SK-N-MC (cell line): ENCODE measurements at regions not wholly inside any gene's neighbourhood (a gene's known extent, or its start where the extent isn't known, plus 50 kb on each side); places are given as distances from the start of the nearest gene placed in this dataset.

Experiments used
- EZH2 ChIP-seq: fragments of 200-600 bp; sonication (generic); IDR thresholded peaks from one replicate; pipeline ENCODE4 v1.6.1; 2017; ENCODE audit warnings: antibody characterized with exemption
- POLR2AphosphoS5 ChIP-seq: IDR thresholded peaks from 2 replicates; pipeline ENCODE4 v1.6.1; 2012; ENCODE audit warnings: mild to moderate bottlenecking, low read depth, low read length, borderline replicate concordance

- TF ChIP-seq EZH2: no peak
- TF ChIP-seq POLR2AphosphoS5: no peak
Observed at GRCh38 chr5:109560554-109560953, 129.2 kb upstream of the MAN2A1 start.
